ENCODE measurements at regions not wholly inside any gene's neighbourhood (a gene's known extent, or its start where the extent isn't known, plus 50 kb on each side); places are given as distances from the start of the nearest gene placed in this dataset.

GRCh38 chr4:31791666-31792065 lies 1071.5 kb downstream of the PCDH7 start:
- TF ChIP-seq, protein P1, sequence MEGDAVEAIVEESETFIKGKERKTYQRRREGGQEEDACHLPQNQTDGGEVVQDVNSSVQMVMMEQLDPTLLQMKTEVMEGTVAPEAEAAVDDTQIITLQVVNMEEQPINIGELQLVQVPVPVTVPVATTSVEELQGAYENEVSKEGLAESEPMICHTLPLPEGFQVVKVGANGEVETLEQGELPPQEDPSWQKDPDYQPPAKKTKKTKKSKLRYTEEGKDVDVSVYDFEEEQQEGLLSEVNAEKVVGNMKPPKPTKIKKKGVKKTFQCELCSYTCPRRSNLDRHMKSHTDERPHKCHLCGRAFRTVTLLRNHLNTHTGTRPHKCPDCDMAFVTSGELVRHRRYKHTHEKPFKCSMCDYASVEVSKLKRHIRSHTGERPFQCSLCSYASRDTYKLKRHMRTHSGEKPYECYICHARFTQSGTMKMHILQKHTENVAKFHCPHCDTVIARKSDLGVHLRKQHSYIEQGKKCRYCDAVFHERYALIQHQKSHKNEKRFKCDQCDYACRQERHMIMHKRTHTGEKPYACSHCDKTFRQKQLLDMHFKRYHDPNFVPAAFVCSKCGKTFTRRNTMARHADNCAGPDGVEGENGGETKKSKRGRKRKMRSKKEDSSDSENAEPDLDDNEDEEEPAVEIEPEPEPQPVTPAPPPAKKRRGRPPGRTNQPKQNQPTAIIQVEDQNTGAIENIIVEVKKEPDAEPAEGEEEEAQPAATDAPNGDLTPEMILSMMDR (conservative IDR thresholded peaks at IDR 0.05; ENCODE audit: low read depth, low read length), result no peak
- TF ChIP-seq EZH2phosphoT487 (IDR thresholded peaks at IDR 0.05; ENCODE audit: borderline replicate concordance, low read length), result no peak
